DND-41 (cell line): ENCODE measurements at regions not wholly inside any gene's neighbourhood (a gene's known extent, or its start where the extent isn't known, plus 50 kb on each side); places are given as distances from the start of the nearest gene placed in this dataset.

Experiments
- EZH2 ChIP-seq: IDR thresholded peaks from 3 replicates; pipeline ENCODE4 v1.6.1; 2012; ENCODE audit warnings: borderline replicate concordance, low read depth, mild to moderate bottlenecking, moderate library complexity, low read length, inconsistent platforms; ENCODE audit not compliant: severe bottlenecking
- TF ChIP-seq, protein P1 (sequence below): IDR thresholded peaks from 2 replicates; pipeline ENCODE4 v1.5.1; 2012; ENCODE audit warnings: borderline replicate concordance, low read length, moderate library complexity, mild to moderate bottlenecking; ENCODE audit not compliant: poor library complexity, severe bottlenecking; ENCODE audit errors: extremely low read depth

DNA sequence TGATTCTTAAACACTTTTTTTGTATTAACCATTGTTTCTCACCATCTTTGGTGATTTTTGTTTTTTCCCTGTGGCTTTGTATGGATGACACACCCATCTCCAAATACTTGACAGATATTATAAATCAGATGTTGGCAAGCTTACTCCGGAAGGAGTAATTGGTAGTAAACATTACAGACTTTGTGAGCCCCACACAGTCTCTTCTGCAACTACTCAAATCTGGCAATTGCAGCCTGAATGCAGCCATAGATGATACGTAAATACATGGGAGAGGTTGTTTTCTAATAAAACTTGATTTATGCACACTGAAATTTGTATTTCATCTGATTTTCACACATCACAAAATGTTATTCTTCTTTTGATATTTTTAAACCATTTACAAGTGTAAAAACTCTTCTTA is 331.5 kb downstream of the ARPP21 start:
- TF ChIP-seq, protein P1, sequence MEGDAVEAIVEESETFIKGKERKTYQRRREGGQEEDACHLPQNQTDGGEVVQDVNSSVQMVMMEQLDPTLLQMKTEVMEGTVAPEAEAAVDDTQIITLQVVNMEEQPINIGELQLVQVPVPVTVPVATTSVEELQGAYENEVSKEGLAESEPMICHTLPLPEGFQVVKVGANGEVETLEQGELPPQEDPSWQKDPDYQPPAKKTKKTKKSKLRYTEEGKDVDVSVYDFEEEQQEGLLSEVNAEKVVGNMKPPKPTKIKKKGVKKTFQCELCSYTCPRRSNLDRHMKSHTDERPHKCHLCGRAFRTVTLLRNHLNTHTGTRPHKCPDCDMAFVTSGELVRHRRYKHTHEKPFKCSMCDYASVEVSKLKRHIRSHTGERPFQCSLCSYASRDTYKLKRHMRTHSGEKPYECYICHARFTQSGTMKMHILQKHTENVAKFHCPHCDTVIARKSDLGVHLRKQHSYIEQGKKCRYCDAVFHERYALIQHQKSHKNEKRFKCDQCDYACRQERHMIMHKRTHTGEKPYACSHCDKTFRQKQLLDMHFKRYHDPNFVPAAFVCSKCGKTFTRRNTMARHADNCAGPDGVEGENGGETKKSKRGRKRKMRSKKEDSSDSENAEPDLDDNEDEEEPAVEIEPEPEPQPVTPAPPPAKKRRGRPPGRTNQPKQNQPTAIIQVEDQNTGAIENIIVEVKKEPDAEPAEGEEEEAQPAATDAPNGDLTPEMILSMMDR, result no peak
- no peak for TF ChIP-seq EZH2
